ENCODE measurements at regions not wholly inside any gene's neighbourhood (a gene's known extent, or its start where the extent isn't known, plus 50 kb on each side); places are given as distances from the start of the nearest gene placed in this dataset.

DNA sequence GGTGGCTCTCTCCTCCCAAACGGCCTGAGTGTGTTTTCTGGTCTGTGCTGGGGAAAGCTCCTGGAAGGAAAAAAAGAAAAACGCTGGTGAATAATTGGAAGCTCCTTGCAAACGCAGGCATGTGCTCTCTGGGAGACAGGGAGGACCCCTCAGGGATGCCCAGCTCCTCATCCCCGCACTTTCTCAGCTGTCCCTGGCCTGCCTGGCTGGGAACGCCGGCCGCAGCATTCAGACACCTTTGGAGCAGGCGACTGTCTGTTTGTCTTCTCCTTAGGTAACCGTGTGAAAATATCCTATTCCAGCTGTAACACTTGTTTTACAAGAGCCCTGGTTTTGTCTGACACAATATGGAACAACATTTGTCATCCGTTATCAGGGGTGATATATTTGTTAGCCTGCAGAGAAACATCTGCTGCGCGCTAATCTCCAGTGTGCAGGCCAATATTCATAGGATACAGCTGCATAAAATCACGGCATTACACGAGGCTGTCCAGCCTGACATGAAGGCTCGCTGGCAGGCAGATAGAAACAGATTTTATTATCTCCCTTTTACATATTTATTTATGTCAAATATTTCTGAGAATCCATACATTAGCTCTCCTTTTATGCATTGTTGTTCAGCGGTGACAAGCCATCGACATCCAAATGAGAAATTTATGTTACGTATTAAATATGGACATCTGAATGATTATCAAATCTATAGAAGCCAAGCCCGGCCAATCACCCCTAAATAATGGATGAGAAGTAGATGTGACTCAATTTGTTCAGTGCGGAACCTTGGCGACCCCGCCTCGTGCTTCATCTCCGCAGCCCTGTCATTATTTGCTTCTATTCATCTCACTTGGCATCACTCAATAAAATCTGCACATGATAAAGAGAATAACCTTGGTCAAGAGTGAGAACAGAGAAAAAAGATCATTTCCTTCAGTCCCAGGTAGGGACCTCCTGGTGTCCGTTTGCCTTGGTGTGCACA, 675.1 kb upstream of the SALL3 start:
- TF ChIP-seq CTCF (IDR thresholded peaks at IDR 0.05): no peak
- no peak for TF ChIP-seq POLR2A (IDR thresholded peaks at IDR 0.05)

All from heart left ventricle (tissue), 13 donors.